Activated CD8-positive, alpha-beta memory T cell treated with anti-CD3 and anti-CD28 coated beads for 4 hours (primary cell): ENCODE measurements at regions not wholly inside any gene's neighbourhood (a gene's known extent, or its start where the extent isn't known, plus 50 kb on each side); places are given as distances from the start of the nearest gene placed in this dataset.

Experiments used
- DNase-seq, 2 donors: peaks; one replicate each; pipeline ENCODE4 v3.0.0-alpha.2; 2020; ENCODE audit warnings: low read depth in 2 of 2

GRCh38 chr3:194009892-194010533, 125.9 kb upstream of the HES1 start:
- DNase-seq = no peak

- no peak for DNase-seq
These were observed 124.1 kb upstream of the HES1 start for GRCh38 chr3:194011807-194012206.

- no peak for DNase-seq
These were observed 122.0 kb upstream of the HES1 start for GRCh38 chr3:194013928-194014327.

- no peak for DNase-seq
These were observed 121.2 kb upstream of the HES1 start for GRCh38 chr3:194014756-194015155.

- no peak for DNase-seq
These were observed 116.4 kb upstream of the HES1 start for GRCh38 chr3:194019398-194020165.

GRCh38 chr3:194022052-194022451, 113.9 kb upstream of the HES1 start:
- no peak for DNase-seq

GRCh38 chr3:194022816-194023215, 113.1 kb upstream of the HES1 start:
- DNase-seq = no peak

- no peak for DNase-seq
These were observed 112.3 kb upstream of the HES1 start for GRCh38 chr3:194023501-194024280.

GRCh38 chr3:194025119-194025518, 110.8 kb upstream of the HES1 start:
- no peak for DNase-seq

- DNase-seq = no peak
These were observed 110.0 kb upstream of the HES1 start for GRCh38 chr3:194025951-194026350.

GRCh38 chr3:194028434-194029004, 107.4 kb upstream of the HES1 start:
- no peak for DNase-seq

GRCh38 chr3:194029846-194030245, 106.1 kb upstream of the HES1 start:
- no peak for DNase-seq

GRCh38 chr3:194030372-194030771, 105.6 kb upstream of the HES1 start:
- DNase-seq = no peak

GRCh38 chr3:194031349-194031748, 104.6 kb upstream of the HES1 start:
- DNase-seq = no peak

- DNase-seq = no peak
These were observed 103.9 kb upstream of the HES1 start for GRCh38 chr3:194031867-194032635.

- DNase-seq = no peak
These were observed 103.0 kb upstream of the HES1 start for GRCh38 chr3:194032828-194033435.

GRCh38 chr3:194034346-194035336, 101.3 kb upstream of the HES1 start:
- DNase-seq = no peak

- DNase-seq = no peak
These were observed 100.4 kb upstream of the HES1 start for GRCh38 chr3:194035406-194036138.

GRCh38 chr3:194036842-194037241, 99.1 kb upstream of the HES1 start:
- no peak for DNase-seq
